Neutrophil (primary cell): ENCODE measurements at regions not wholly inside any gene's neighbourhood (a gene's known extent, or its start where the extent isn't known, plus 50 kb on each side); places are given as distances from the start of the nearest gene placed in this dataset.

ENCODE experiments used
- H3K27ac ChIP-seq: fragments of 200-600 bp; sonication (generic); 2 replicates; pipeline ENCODE4 v1.5.1; 2016; ENCODE audit warnings: mild to moderate bottlenecking, moderate library complexity
- H3K27me3 ChIP-seq: fragments of 200-600 bp; sonication (generic); 2 replicates; pipeline ENCODE4 v1.6.0; 2016; ENCODE audit warnings: mild to moderate bottlenecking
- H3K36me3 ChIP-seq: fragments of 200-600 bp; sonication (generic); 2 replicates; pipeline ENCODE4 v1.5.1; 2017
- H3K4me1 ChIP-seq, 2 experiments: fragments of 200-600 bp in 1 of 2; sonication (generic) in 1 of 2; 1 replicate in 1 of 2; 2 replicates in 1 of 2; pipeline versions ENCODE4 v1.5.1 to v1.6.1; 2013 to 2016; ENCODE audit warnings: low read depth in 1 of 2, low read length in 1 of 2, mild to moderate bottlenecking in 1 of 2, moderate library complexity in 1 of 2; ENCODE audit not compliant: control insufficient read depth in 1 of 2, insufficient read depth in 1 of 2
- H3K4me3 ChIP-seq, 2 experiments: fragments of 200-600 bp in 1 of 2; sonication (generic) in 1 of 2; 1 replicate in 1 of 2; 2 replicates in 1 of 2; pipeline ENCODE4 v1.5.1; 2013 to 2016; ENCODE audit warnings: low read depth in 1 of 2, low read length in 1 of 2, mild to moderate bottlenecking in 1 of 2, moderate library complexity in 1 of 2
- H3K9me3 ChIP-seq: fragments of 200-600 bp; sonication (generic); 2 replicates; pipeline ENCODE4 v1.5.1; 2016
- CTCF ChIP-seq: fragments of 200-600 bp; sonication (generic); IDR thresholded peaks from 2 replicates; pipeline ENCODE4 v1.5.1; 2016; ENCODE audit warnings: antibody characterized with exemption

GRCh38 chr16:48897698-48898205 is 287.8 kb upstream of the N4BP1 start:
- H3K27me3 ChIP-seq = peaks cover 3% of the 10 kb centered on the region
- no peaks in the 10 kb centered on the region for H3K4me1 ChIP-seq
- TF ChIP-seq CTCF = no peak

GRCh38 chr16:48895142-48895541 is 285.2 kb upstream of the N4BP1 start:
- Histone ChIP-seq H3K4me3 (no peak overlapping the region), H3K27me3 (no peaks in the 10 kb centered on the region), H3K4me1 (no peaks in the 10 kb centered on the region), H3K9me3 (no peaks in the 10 kb centered on the region), H3K36me3 (no peaks in the 10 kb centered on the region), H3K27ac (no peak overlapping the region)
- TF ChIP-seq CTCF = no peak

More at GRCh38 chr16:48897698-48898205, 287.8 kb upstream of the N4BP1 start:
- Histone ChIP-seq H3K36me3 (no peaks in the 10 kb centered on the region), H3K27ac (no peak overlapping the region), H3K9me3 (no peaks in the 10 kb centered on the region), H3K4me3 (no peak overlapping the region)

- no peak overlapping the region for H3K27ac ChIP-seq
- no peaks in the 10 kb centered on the region for H3K4me1 ChIP-seq
- H3K9me3 ChIP-seq = no peaks in the 10 kb centered on the region
- no peaks in the 10 kb centered on the region for H3K27me3 ChIP-seq
- TF ChIP-seq CTCF = no peak
- H3K36me3 ChIP-seq = no peaks in the 10 kb centered on the region
- H3K4me3 ChIP-seq = no peak overlapping the region
Measured at GRCh38 chr16:48892893-48893292, 282.9 kb upstream of the N4BP1 start.

- H3K4me1 ChIP-seq = no peaks in the 10 kb centered on the region
- no peaks in the 10 kb centered on the region for H3K27me3 ChIP-seq
- H3K4me3 ChIP-seq = no peak overlapping the region
- H3K36me3 ChIP-seq = no peaks in the 10 kb centered on the region
- H3K9me3 ChIP-seq = no peaks in the 10 kb centered on the region
- TF ChIP-seq CTCF = no peak
- H3K27ac ChIP-seq = no peak overlapping the region
Measured at GRCh38 chr16:48887646-48888210, 277.7 kb upstream of the N4BP1 start.

- Histone ChIP-seq H3K27me3 (no peaks in the 10 kb centered on the region), H3K4me1 (no peaks in the 10 kb centered on the region), H3K27ac (no peak overlapping the region), H3K36me3 (no peaks in the 10 kb centered on the region), H3K9me3 (no peaks in the 10 kb centered on the region), H3K4me3 (no peak overlapping the region)
- TF ChIP-seq CTCF = no peak
Measured at GRCh38 chr16:48885471-48885870, 275.5 kb upstream of the N4BP1 start.
